ENCODE measurements at regions not wholly inside any gene's neighbourhood (a gene's known extent, or its start where the extent isn't known, plus 50 kb on each side); places are given as distances from the start of the nearest gene placed in this dataset.
"Not testable (repeated sequence)": the region's sequence is repeated elsewhere in the genome, so short reads cannot be mapped to it uniquely, and the experiment has no call there.

DNA sequence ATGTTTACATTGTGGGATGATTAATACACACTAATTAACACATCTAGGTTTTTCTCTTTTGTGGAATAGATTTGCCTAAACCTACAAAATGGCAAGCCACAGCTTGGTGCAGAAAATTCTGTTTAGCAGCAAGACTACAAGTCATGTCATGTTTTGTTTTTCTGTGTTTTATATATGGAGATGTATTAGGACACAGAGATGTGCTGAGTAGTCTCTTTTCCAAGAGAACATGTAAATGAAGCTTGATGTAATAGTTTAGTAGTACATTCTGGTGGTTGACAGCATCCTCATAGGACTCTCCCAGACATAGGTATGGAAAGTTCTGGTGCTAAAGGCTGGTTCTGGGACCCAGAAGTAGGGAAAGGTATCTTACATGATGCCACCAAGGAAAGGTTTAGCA is 1345.4 kb downstream of the CDH11 start:
- DNase-seq, result no peak
- TF ChIP-seq, protein P1, sequence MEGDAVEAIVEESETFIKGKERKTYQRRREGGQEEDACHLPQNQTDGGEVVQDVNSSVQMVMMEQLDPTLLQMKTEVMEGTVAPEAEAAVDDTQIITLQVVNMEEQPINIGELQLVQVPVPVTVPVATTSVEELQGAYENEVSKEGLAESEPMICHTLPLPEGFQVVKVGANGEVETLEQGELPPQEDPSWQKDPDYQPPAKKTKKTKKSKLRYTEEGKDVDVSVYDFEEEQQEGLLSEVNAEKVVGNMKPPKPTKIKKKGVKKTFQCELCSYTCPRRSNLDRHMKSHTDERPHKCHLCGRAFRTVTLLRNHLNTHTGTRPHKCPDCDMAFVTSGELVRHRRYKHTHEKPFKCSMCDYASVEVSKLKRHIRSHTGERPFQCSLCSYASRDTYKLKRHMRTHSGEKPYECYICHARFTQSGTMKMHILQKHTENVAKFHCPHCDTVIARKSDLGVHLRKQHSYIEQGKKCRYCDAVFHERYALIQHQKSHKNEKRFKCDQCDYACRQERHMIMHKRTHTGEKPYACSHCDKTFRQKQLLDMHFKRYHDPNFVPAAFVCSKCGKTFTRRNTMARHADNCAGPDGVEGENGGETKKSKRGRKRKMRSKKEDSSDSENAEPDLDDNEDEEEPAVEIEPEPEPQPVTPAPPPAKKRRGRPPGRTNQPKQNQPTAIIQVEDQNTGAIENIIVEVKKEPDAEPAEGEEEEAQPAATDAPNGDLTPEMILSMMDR (IDR thresholded peaks at IDR 0.05), result no peak
- Histone ChIP-seq H3K36me3 (no peaks in the 10 kb centered on the region), H3K9me3 (no peaks in the 10 kb centered on the region), H3K4me3 (no peak overlapping the region), H3K4me1 (no peaks in the 10 kb centered on the region), H3K9ac (ENCODE audit: low read depth in 2 of 2, low read length in 2 of 2) (no peak overlapping the region), H3K27me3 (no peaks in the 10 kb centered on the region), H3K27ac (no peak overlapping the region)
- intact Hi-C loops (cut with DNase I), result no loop called here

DNA sequence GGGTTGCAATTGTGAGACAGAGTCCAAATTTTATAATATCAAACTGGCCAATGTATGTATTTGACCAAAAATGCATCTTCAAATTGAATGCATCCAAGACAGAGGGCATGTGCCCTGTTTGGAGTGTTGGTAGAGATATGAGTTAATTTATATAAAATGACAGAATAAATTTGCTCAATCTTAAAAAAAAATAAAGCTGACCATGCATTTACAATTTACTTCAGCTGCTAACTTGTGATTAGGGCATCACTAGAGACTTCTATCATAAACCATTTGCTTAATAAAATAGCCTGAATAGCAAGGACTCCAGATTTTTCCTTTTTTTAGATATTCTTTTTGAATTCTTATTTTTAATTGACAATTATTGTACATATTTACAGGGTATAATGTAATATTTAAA is 1345.8 kb downstream of the CDH11 start:
- DNase-seq, result no peak
- Histone ChIP-seq H3K4me1 (no peaks in the 10 kb centered on the region), H3K27me3 (no peaks in the 10 kb centered on the region), H3K9ac (ENCODE audit: low read depth in 2 of 2, low read length in 2 of 2) (no peak overlapping the region), H3K27ac (no peak overlapping the region), H3K36me3 (no peaks in the 10 kb centered on the region), H3K9me3 (no peaks in the 10 kb centered on the region), H3K4me3 (no peak overlapping the region)
- TF ChIP-seq, protein P1 (IDR thresholded peaks at IDR 0.05), result no peak
- intact Hi-C loops (cut with DNase I), result no loop called here

DNA sequence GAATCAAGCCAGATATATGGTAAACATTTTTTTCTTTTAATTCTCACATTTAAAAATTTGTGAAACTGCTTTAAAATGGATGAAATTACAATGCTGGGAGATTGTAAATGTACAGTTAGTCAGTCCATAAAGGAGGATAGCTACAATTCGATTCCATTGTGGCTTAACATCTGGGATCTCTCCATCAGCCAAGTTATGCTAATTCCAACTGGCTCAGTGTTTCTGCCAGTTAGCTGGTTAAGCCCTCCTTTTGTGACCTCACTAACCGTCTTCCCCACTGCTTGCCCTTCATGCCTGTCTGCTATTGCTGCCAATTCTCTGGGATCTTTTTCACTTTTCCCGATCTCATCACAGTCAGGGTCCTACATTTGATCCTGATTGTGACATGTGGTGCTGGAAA is 1347.6 kb downstream of the CDH11 start:
- Histone ChIP-seq H3K9ac (ENCODE audit: low read depth in 2 of 2, low read length in 2 of 2) (no peak overlapping the region), H3K27ac (no peak overlapping the region), H3K36me3 (no peaks in the 10 kb centered on the region), H3K4me1 (no peaks in the 10 kb centered on the region), H3K9me3 (no peaks in the 10 kb centered on the region), H3K4me3 (no peak overlapping the region), H3K27me3 (no peaks in the 10 kb centered on the region)
- intact Hi-C loops (cut with DNase I), result no loop called here
- no peak for DNase-seq
- TF ChIP-seq, protein P1 (IDR thresholded peaks at IDR 0.05), result no peak

GRCh38 chr16:63769211-63769610 is 1352.7 kb downstream of the CDH11 start:
- H3K27me3 ChIP-seq, result no peaks in the 10 kb centered on the region
- TF ChIP-seq, protein P1 (IDR thresholded peaks at IDR 0.05), result no peak
- no peak overlapping the region for H3K27ac ChIP-seq
- H3K4me1 ChIP-seq, result no peaks in the 10 kb centered on the region
- H3K36me3 ChIP-seq, result no peaks in the 10 kb centered on the region
- intact Hi-C loops (cut with DNase I), result no loop called here
- H3K9me3 ChIP-seq, result no peaks in the 10 kb centered on the region
- H3K9ac ChIP-seq (ENCODE audit: low read depth in 2 of 2, low read length in 2 of 2), result no peak overlapping the region
- DNase-seq, result no peak
- no peak overlapping the region for H3K4me3 ChIP-seq

DNA sequence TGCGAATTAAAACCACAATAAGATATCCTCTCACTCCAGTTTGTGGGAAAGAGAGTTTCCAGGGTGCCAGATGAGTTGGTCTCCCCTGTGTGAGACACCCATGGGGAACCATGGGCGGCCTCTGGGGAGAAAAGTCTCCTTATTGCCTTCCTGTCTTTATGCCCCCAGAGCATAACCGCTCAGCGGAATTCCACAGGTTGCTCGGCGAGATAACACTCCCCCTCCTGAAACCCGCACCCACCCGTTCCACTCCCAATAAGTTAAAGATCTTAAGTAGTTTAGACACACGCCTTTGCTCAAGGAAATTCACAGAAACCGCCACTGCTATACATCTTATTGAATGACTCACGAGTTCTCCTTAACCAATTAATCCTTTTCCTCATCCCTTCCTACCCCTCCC is 1361.6 kb downstream of the CDH11 start:
- H3K4me1 ChIP-seq; H3K27me3 ChIP-seq; H3K36me3 ChIP-seq; H3K9me3 ChIP-seq; H3K27ac ChIP-seq; H3K9ac ChIP-seq (ENCODE audit: low read depth in 2 of 2, low read length in 2 of 2); DNase-seq; H3K4me3 ChIP-seq; intact Hi-C loops (cut with DNase I): not testable (repeated sequence)

DNA sequence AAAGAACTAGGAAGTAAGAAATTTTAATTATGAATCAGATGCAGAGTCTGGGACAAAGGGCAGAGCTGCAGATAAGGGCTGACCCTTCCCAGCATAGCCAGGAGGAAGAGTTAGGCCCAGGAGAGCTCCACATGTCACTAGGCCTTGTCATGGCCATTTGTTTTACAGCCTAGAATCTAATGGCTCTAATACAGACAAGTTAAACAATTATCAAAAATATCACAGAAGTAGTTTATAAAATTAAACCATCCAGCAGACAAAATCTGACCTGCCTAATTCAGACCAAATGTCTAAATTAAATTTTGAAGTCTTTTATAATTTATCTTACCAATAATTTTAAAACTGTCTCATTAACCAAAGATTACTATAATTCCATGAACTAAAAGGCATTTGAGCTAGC is 1369.5 kb downstream of the CDH11 start:
- TF ChIP-seq, protein P1 (IDR thresholded peaks at IDR 0.05), result no peak
- no peak overlapping the region for H3K4me3 ChIP-seq
- no peaks in the 10 kb centered on the region for H3K4me1 ChIP-seq
- no peak for DNase-seq
- H3K27ac ChIP-seq, result no peak overlapping the region
- no peaks in the 10 kb centered on the region for H3K9me3 ChIP-seq
- no peak overlapping the region for H3K9ac ChIP-seq (ENCODE audit: low read depth in 2 of 2, low read length in 2 of 2)
- intact Hi-C loops (cut with DNase I), result no loop called here
- no peaks in the 10 kb centered on the region for H3K36me3 ChIP-seq
- no peaks in the 10 kb centered on the region for H3K27me3 ChIP-seq

All from colonic mucosa (tissue), 4 donors.